Activated effector memory CD4-positive, alpha-beta T cell treated with Interleukin-2 at 50 U/mL for 16 hours (primary cell): ENCODE measurements at regions not wholly inside any gene's neighbourhood (a gene's known extent, or its start where the extent isn't known, plus 50 kb on each side); places are given as distances from the start of the nearest gene placed in this dataset.

ENCODE experiments used
- DNase-seq: peaks from one replicate; pipeline ENCODE4 v3.0.0-alpha.2; 2020

GRCh38 chr13:44158098-44158521 is 215.5 kb upstream of the SERP2 start:
- no peak for DNase-seq

DNA sequence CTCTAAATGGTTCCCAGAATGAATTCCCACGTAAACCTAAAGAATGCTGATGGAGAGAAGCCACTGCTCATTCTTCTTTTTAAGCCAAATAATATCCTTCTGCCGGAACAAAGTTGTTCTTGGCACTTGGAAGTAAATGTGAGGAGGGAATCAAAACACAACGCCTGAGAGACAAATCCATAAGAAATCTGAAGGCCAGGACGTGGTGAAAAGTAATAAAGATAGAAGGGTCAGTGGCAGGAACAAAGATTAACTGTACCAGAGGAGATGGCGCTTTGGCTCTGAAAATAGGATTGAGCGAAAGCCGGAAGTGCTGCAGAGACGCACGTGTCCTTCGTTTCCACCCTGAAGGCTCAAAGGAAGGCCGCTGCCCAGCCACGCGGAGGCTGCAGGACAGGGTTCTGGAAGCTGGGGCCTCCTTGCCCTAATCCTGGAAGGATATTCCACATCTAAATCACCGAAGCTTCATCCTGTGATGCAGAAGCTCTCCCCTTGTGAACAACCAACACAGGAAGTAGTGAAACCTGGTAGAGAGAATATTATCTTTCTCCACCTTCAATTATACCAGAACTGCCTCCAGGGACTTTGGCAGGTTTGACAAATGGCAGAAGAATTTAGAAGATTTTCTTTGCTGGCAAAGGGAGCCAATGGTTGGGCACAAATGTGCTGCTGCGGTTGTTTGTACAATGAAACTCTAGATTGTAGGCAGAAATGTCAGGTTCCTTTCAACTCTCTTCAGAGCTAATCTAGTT is 214.6 kb upstream of the SERP2 start:
- DNase-seq, result no peak

DNA sequence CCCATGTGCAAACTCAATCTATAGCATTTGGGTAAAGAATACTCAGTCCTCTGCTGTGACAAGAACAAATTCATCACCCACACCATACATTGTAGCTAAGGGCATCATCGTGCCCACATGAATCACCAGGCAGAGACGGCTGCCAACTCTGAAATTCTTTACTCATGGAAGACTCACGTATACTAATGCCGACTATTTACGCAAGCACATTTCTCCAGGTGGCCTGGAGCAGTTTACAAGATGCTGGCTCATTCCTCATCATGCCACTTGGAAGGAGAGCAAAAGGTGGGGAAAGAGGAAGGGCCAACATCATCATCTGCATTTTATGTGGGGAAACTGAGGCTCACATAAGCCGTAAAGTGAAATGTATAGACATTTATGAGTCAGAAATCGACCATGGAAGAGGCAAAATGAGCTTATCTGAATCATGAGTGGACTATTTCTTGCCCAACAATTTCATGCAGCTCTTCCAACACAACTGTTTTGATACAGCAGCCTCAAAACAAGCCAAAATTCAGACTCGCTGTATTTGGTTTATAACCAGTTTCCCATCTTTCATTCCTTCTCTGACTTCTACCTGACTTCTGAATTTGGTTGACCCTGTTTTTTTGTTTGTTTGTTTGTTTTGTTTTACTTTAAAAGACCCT is 213.9 kb upstream of the SERP2 start:
- DNase-seq, result no peak

- DNase-seq, result no peak
These were observed 212.9 kb upstream of the SERP2 start for GRCh38 chr13:44160591-44161191.

DNA sequence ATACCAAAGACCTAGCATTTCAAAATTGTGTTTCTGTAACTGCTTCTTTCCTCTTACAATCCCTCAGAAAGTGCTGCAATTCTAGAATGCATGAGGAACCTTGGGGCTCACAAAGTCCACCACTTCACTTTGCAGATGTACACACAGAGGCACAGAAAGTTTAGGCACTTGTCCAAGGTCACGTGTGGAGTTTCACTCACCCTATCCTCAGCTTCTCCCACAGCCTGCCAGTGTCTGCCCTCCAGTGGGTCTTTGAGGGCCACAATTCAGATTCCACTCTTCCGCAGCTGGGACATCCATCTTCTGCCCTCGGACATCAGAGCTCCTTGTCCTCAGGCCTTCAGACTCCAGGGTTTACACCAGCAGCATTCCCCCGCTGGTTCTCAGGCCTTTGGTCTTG is 210.5 kb upstream of the SERP2 start:
- DNase-seq, result no peak

DNA sequence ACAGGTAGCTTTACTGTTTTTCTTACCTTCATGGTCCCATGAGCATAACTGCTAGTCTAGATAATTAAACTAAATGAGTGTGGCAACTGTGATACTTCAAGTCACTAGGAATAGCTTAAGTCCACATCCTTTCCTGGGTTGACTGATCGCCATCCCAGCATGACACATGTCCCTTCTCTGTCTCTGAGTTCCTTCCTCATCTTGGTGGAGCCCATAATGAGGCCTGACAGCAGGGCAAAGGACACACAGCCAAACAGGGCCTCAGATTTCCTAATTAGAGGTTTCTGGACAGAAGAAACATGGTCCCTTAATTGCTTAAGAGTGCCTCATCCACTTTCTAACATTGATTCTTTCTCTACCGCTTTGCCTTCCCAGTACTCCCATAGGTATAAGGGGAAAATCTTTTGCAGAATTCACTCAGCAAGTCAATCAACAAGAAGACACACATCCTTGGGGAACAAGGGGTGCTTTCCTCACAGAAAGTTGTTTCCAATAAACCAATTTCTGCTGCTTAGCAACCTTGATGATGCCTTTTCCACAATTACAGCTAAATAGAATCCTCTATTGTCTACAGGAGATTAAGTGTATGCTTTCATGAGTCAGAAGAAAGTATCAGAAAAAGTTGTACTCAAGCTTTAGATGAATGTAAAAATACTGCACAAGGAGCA is 208.3 kb upstream of the SERP2 start:
- no peak for DNase-seq

DNA sequence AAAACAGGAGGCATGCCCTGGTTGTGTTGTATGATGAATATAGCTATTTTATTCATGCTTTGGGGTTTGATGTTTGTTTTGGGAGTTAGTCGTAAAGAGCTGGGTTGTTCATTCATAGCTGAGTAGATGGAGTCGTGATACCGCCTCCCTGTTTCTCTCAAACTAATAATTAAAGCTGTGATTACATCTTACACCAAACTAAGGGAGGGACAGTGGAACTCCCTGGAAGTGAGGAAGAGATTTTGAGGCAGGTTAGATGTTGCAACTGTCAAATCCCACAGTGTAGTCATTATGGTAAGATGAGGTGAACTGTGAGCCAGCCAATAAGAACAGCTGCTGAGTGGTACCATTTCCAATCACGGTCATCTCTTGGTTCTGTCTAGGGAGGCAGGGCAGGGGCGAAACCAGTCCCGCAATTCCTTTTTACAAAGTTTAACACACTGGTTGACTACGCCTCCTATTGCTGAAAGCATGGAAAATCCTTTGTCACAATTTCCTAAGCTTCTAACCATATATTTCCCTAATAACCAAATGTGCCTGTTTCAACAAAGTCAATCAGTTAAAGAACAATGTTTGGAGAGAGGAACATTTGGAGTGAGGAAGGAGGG is 207.6 kb upstream of the SERP2 start:
- no peak for DNase-seq

GRCh38 chr13:44169018-44169911 is 204.4 kb upstream of the SERP2 start:
- no peak for DNase-seq

GRCh38 chr13:44170731-44171130 is 202.9 kb upstream of the SERP2 start:
- DNase-seq, result no peak

GRCh38 chr13:44171156-44171555 is 202.5 kb upstream of the SERP2 start:
- DNase-seq, result no peak

DNA sequence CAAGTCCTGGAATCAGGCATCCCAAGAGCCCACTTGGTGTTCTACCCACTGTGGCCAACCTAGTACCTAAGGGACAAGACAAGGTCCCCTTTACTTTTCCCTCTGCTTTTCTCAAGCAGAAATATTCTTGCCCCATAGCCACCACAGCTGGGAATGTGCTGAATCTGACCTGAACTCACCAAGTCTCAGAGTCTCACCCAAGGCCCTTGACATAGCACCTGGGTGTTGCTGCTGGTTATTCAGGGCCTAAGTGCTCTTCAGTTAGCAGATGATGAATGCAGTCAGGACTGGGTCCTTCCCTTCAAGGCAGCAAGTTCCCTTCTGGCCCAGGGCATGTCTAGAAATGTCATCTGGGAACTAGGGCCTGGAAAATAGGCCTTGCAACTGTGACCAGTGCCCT is 201.8 kb upstream of the SERP2 start:
- DNase-seq, result no peak

DNA sequence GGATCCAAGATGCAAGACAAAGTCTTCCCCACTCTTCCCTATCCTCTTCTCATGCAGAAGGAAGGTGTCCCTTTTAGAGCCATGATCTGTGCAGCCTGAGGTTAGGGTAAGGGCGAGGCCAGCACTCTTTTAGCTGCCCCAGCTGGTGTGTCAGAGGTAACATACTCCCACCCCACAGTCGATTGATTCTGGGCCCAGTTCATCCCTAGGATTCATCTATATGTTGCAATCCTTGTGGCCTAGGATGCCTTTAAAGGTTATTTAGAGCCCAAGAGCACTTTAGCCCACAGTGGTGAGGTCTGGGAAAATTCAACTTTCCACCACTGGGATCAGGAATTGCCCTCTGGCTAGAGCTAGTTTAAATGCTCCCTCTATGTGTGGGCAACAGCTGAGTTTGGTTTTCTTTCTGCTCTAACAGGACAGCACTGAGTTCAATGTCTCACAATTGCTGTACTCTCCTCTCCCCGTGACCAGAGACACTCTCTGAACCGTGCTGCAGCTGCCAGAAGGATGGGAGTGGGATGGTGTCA is 201.3 kb upstream of the SERP2 start:
- no peak for DNase-seq

GRCh38 chr13:44174769-44175425 is 198.7 kb upstream of the SERP2 start:
- no peak for DNase-seq

GRCh38 chr13:44176173-44176572 is 197.5 kb upstream of the SERP2 start:
- no peak for DNase-seq

GRCh38 chr13:44180876-44181536 is 192.6 kb upstream of the SERP2 start:
- DNase-seq, result no peak

- DNase-seq, result no peak
These were observed 191.7 kb upstream of the SERP2 start for GRCh38 chr13:44181931-44182330.

DNA sequence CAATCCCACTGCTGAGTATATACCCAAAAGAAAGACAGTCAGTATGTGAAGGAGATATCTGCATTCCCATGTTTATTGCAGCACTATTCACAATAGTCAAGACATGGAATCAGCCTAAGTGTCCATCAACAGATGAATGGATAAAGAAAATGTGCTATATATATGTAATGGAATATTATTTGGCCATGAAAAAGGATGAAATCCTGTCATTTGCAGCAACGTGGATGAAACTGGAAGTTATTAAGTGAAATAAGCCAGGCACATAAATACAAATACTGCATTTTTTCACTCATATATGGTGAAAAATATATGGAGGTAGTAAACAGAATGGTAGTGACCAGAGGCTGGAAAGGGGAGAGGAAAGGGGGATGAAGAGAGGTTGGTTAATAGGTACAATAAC is 188.9 kb upstream of the SERP2 start:
- DNase-seq, result no peak

DNA sequence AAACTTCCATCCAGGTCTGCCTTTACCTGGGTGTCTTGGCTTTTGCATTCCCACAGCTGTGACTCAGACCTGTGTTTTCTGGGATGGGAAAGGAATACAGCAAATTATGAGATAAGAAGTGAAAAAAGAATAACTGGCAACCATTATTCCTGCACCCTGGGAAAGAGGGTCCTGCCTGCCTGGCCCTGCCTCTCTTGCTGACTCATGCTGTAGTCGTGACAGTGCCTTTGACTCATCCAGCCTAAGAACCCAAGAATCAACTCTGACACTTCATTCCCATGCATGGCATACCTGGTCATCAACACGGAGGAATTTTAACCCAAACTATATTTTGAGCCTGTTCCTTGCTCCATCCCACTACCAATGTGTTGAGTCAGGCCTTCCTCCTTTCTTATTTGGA is 185.4 kb upstream of the SERP2 start:
- no peak for DNase-seq

DNA sequence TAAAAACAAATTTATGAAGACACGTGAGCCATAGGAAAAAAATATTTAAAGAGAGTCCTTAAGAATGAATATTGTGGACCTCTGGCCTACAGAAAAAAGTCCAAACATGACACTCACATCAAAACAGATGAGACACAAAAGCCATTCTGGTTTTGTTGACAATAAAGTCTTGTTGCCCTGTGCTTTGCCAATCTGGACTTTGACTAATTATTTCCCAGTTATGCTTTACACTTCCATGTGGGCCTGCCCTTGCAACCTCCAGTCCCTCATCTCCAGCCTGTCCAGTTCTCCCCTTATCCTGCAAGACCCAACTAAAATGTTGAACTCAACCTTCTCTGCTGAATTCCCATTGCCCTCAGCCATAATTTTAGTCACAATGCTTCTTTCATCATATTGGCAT is 184.5 kb upstream of the SERP2 start:
- DNase-seq, result no peak

- no peak for DNase-seq
These were observed 182.5 kb upstream of the SERP2 start for GRCh38 chr13:44191103-44191502.
